ENCODE measurements at regions not wholly inside any gene's neighbourhood (a gene's known extent, or its start where the extent isn't known, plus 50 kb on each side); places are given as distances from the start of the nearest gene placed in this dataset.

GRCh38 chr2:18105929-18106328 lies 227.5 kb downstream of the KCNS3 start (continued):
- TF ChIP-seq CHD7 (IDR thresholded peaks at IDR 0.05; ENCODE audit: insufficient replicate concordance, low read length), result no peak
- TF ChIP-seq EZH2 (IDR thresholded peaks at IDR 0.05; ENCODE audit: low read depth, low read length, severe bottlenecking), result no peak
- TF ChIP-seq SIN3A (conservative IDR thresholded peaks at IDR 0.05 in 1 of 2, IDR thresholded peaks at IDR 0.05 in 1 of 2; ENCODE audit: low read depth in 1 of 2, low read length in 2 of 2), result no peak
- no peak for TF ChIP-seq ZNF274 (IDR thresholded peaks at IDR 0.05; ENCODE audit: borderline replicate concordance, extremely low read depth, low read length)
